Activated naive CD8-positive, alpha-beta T cell treated with anti-CD3 and anti-CD28 coated beads, Interleukin-2, amount 50 U/mL, for 16 hours (primary cell): ENCODE measurements at regions not wholly inside any gene's neighbourhood (a gene's known extent, or its start where the extent isn't known, plus 50 kb on each side); places are given as distances from the start of the nearest gene placed in this dataset.
"Not testable (repeated sequence)": the region's sequence is repeated elsewhere in the genome, so short reads cannot be mapped to it uniquely, and the experiment has no call there.

ENCODE experiments used
- DNase-seq: peaks from one replicate; pipeline ENCODE4 v3.0.0-alpha.2; 2020; ENCODE audit warnings: low read depth, low spot score

GRCh38 chr20:53647286-53647821 lies 53.7 kb upstream of the ZNF217 start:
- DNase-seq, result no peak

- no peak for DNase-seq
Measured at GRCh38 chr20:53646550-53646949, 52.9 kb upstream of the ZNF217 start.

GRCh38 chr20:53645582-53645897 lies 51.9 kb upstream of the ZNF217 start:
- DNase-seq, result no peak

- not testable (repeated sequence) for DNase-seq
Measured at GRCh38 chr20:53644108-53644507, 50.5 kb upstream of the ZNF217 start.
